Peyer's patch (tissue), 4 donors: ENCODE measurements at regions not wholly inside any gene's neighbourhood (a gene's known extent, or its start where the extent isn't known, plus 50 kb on each side); places are given as distances from the start of the nearest gene placed in this dataset.

ENCODE experiments used
- DNase-seq, 3 donors: peaks; one replicate each; pipeline ENCODE4 v3.0.0-alpha.2; 2017 to 2019
- H3K27ac ChIP-seq, 4 donors: fragments of 200-600 bp; sonication (generic); one replicate each; pipeline ENCODE4 v1.5.1; 2016 to 2019
- H3K27me3 ChIP-seq, 2 donors: fragments of 200-600 bp; sonication (generic); one replicate each; pipeline ENCODE4 v1.5.1; 2019
- H3K36me3 ChIP-seq, 3 donors: fragments of 200-600 bp; sonication (generic); one replicate each; pipeline ENCODE4 v1.5.1; 2016 to 2019
- H3K4me1 ChIP-seq, 4 donors: fragments of 200-600 bp; sonication (generic); one replicate each; pipeline ENCODE4 v1.5.1; 2016 to 2019
- H3K4me3 ChIP-seq, 4 donors: fragments of 200-600 bp; sonication (generic); 1 replicate in 3 of 4; 2 replicates in 1 of 4; pipeline ENCODE4 v1.5.1; 2016 to 2019; ENCODE audit warnings: mild to moderate bottlenecking in 1 of 4
- H3K9me3 ChIP-seq, 4 donors: fragments of 200-600 bp; sonication (generic); one replicate each; pipeline ENCODE4 v1.5.1; 2016 to 2019; ENCODE audit warnings: mild to moderate bottlenecking in 1 of 4
- POLR2A ChIP-seq, 2 donors: fragments of 450-650 bp; IDR thresholded peaks; one replicate each; pipeline ENCODE4 v1.5.1; 2017; ENCODE audit warnings: antibody characterized with exemption in 2 of 2, mild to moderate bottlenecking in 2 of 2, moderate library complexity in 2 of 2
- TF ChIP-seq, protein P1 (sequence below), 6 experiments: fragments of 450-650 bp in 4 of 6; fragments of 200-600 bp in 2 of 6; sonication (generic) in 1 of 6; IDR thresholded peaks; one replicate each; pipeline ENCODE4 v1.5.1; 2017 to 2019; ENCODE audit warnings: antibody characterized with exemption in 6 of 6, mild to moderate bottlenecking in 3 of 6, moderate library complexity in 1 of 6

DNA sequence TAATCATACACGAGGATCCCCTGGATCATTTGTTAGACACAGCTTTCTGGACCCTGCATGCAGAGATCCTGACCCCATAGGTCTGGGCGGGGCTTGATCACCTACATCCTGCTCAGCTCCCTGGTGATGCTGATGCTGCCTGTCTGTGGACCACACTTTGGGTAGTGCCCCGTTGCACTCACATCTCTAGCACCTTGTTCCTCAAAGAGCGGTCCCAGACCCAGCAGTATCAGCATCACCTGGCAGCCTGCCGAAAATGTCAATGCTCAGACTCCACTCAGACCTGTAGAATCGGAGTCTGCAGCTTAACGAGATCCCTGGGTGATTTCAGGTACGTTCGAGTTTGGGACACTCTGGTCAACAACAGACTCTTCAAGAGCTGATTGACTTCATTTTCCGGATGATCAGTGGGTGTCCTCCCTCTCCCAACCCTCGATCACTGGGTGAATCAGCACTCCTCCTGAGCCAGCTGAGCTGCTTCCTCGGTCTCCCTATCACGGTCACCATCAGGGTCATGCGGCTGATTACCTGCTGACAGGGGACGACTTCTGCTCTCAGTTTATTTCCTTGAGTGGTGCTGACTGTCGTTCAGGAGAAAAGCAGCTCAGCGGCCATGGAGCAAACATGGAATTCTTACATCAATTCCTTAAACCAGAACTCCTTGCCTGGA, 150.6 kb upstream of the RAB12 start:
- Histone ChIP-seq H3K4me3 (no peak overlapping the region), H3K4me1 (no peaks in the 10 kb centered on the region), H3K27me3 (no peaks in the 10 kb centered on the region), H3K9me3 (no peaks in the 10 kb centered on the region), H3K27ac (no peak overlapping the region), H3K36me3 (no peaks in the 10 kb centered on the region)
- no peak for DNase-seq
- TF ChIP-seq, protein P1, sequence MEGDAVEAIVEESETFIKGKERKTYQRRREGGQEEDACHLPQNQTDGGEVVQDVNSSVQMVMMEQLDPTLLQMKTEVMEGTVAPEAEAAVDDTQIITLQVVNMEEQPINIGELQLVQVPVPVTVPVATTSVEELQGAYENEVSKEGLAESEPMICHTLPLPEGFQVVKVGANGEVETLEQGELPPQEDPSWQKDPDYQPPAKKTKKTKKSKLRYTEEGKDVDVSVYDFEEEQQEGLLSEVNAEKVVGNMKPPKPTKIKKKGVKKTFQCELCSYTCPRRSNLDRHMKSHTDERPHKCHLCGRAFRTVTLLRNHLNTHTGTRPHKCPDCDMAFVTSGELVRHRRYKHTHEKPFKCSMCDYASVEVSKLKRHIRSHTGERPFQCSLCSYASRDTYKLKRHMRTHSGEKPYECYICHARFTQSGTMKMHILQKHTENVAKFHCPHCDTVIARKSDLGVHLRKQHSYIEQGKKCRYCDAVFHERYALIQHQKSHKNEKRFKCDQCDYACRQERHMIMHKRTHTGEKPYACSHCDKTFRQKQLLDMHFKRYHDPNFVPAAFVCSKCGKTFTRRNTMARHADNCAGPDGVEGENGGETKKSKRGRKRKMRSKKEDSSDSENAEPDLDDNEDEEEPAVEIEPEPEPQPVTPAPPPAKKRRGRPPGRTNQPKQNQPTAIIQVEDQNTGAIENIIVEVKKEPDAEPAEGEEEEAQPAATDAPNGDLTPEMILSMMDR (IDR thresholded peaks at IDR 0.05) = peak in 1 of 6 experiments; percentile 4
- TF ChIP-seq POLR2A (IDR thresholded peaks at IDR 0.05) = no peak

GRCh38 chr18:8460748-8461147, 148.5 kb upstream of the RAB12 start:
- no peaks in the 10 kb centered on the region for H3K4me1 ChIP-seq
- no peaks in the 10 kb centered on the region for H3K27me3 ChIP-seq
- no peaks in the 10 kb centered on the region for H3K9me3 ChIP-seq
- no peaks in the 10 kb centered on the region for H3K36me3 ChIP-seq
- H3K27ac ChIP-seq = no peak overlapping the region
- H3K4me3 ChIP-seq = no peak overlapping the region
- TF ChIP-seq POLR2A (IDR thresholded peaks at IDR 0.05) = no peak
- TF ChIP-seq, protein P1 (IDR thresholded peaks at IDR 0.05) = no peak
- DNase-seq = no peak

GRCh38 chr18:8461544-8461943, 147.7 kb upstream of the RAB12 start:
- TF ChIP-seq POLR2A (IDR thresholded peaks at IDR 0.05) = no peak
- TF ChIP-seq, protein P1 (IDR thresholded peaks at IDR 0.05) = no peak
- H3K9me3 ChIP-seq = no peaks in the 10 kb centered on the region
- no peak for DNase-seq
- no peaks in the 10 kb centered on the region for H3K36me3 ChIP-seq
- H3K27ac ChIP-seq = no peak overlapping the region
- H3K4me1 ChIP-seq = no peaks in the 10 kb centered on the region
- H3K4me3 ChIP-seq = no peak overlapping the region
- H3K27me3 ChIP-seq = no peaks in the 10 kb centered on the region

DNA sequence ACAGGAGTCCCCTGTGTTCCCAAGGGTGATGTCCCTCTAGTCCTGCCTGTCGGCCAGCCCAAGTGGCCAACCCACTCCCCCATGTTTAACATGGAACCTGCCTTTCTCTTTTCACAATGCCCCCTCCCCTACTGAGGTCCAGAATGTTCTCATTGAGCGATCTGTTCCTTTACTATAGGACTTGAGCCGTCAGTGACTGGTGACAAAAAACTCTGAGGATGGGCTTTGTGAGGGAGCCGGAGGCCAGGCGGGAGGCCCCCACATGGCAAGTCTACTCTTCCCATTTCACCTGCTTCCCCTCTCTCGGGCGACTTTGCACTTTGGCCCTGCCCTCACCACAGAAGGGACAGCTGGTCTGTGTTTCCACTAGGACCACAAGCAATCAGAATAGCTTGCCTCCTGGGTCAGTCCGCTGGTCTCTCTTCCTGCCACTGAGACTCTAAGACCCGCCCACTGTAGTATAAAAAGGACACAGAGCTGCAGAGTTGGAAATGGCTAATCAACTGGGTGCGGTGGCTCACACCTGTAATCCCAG, 146.5 kb upstream of the RAB12 start:
- no peak overlapping the region for H3K4me3 ChIP-seq
- H3K4me1 ChIP-seq = no peaks in the 10 kb centered on the region
- TF ChIP-seq POLR2A (IDR thresholded peaks at IDR 0.05) = no peak
- TF ChIP-seq, protein P1 (IDR thresholded peaks at IDR 0.05) = no peak
- no peak overlapping the region for H3K27ac ChIP-seq
- no peaks in the 10 kb centered on the region for H3K9me3 ChIP-seq
- DNase-seq = no peak
- H3K36me3 ChIP-seq = no peaks in the 10 kb centered on the region
- H3K27me3 ChIP-seq = no peaks in the 10 kb centered on the region

- DNase-seq = no peak
- Histone ChIP-seq H3K9me3 (no peaks in the 10 kb centered on the region), H3K4me1 (no peaks in the 10 kb centered on the region), H3K27me3 (no peaks in the 10 kb centered on the region), H3K27ac (no peak overlapping the region), H3K36me3 (no peaks in the 10 kb centered on the region), H3K4me3 (no peak overlapping the region)
- TF ChIP-seq POLR2A (IDR thresholded peaks at IDR 0.05) = no peak
- TF ChIP-seq, protein P1 (IDR thresholded peaks at IDR 0.05) = no peak
These were observed 145.4 kb upstream of the RAB12 start for GRCh38 chr18:8463791-8464190.
